SK-N-SH (cell line): ENCODE measurements at regions not wholly inside any gene's neighbourhood (a gene's known extent, or its start where the extent isn't known, plus 50 kb on each side); places are given as distances from the start of the nearest gene placed in this dataset.

Experiments used
- CTCF ChIA-PET: fragments of 300-600, 350-600 bp; formaldehyde crosslinking; extraction: SDS; loops from one replicate; lab custom pipeline; 2021; lab: Yijun Ruan, JAX
- POLR2A ChIA-PET: fragments of 350-600 bp; sonication (Branson Sonifier 250); formaldehyde crosslinking; extraction: SDS; loops from one replicate; lab custom pipeline; 2020; ENCODE audit warnings: antibody characterized with exemption, inconsistent platforms; lab: Yijun Ruan, JAX
- DNase-seq: peaks from one replicate; pipeline ENCODE4 v3.0.0; 2012
- H2AFZ ChIP-seq: fragments of 200-600 bp; sonication (generic); 2 replicates; pipeline ENCODE4 v1.8.1; 2016; ENCODE audit warnings: antibody characterized with exemption, mild to moderate bottlenecking, low read depth
- H3F3A ChIP-seq: fragments of 200-600 bp; sonication (generic); replicated peaks from 2 replicates; pipeline ENCODE3; 2016; ENCODE audit warnings: antibody characterized with exemption, mild to moderate bottlenecking; ENCODE audit not compliant: insufficient read depth
- H3K27ac ChIP-seq, 2 experiments: fragments of 200-500 bp in 1 of 2; fragments of 200-600 bp in 1 of 2; sonication (Bioruptor generic) in 1 of 2; sonication (generic), shearing (Covaris generic) in 1 of 2; 2 replicates each; pipeline versions ENCODE4 v1.5.1 to v1.6.1; 2014 to 2016; ENCODE audit warnings: low read depth in 2 of 2, inconsistent platforms in 1 of 2, low read length in 1 of 2, mild to moderate bottlenecking in 1 of 2, mixed read lengths in 1 of 2
- H3K27me3 ChIP-seq: fragments of 200-600 bp; sonication (generic), shearing (Covaris generic); 2 replicates; pipeline ENCODE4 v1.6.1; 2016; ENCODE audit warnings: mixed run types; ENCODE audit not compliant: insufficient read depth
- H3K36me3 ChIP-seq, 2 experiments: fragments of 200-500 bp in 1 of 2; fragments of 200-600 bp in 1 of 2; sonication (Bioruptor generic) in 1 of 2; sonication (generic) in 1 of 2; replicated peaks in 1 of 2; 2 replicates each; pipeline versions ENCODE3 to v1.5.1; 2014 to 2016; ENCODE audit warnings: low read length in 1 of 2, mild to moderate bottlenecking in 1 of 2; ENCODE audit not compliant: insufficient read depth in 2 of 2, control insufficient read depth in 1 of 2
- H3K4me1 ChIP-seq, 2 experiments: fragments of 200-500 bp in 1 of 2; fragments of 200-600 bp in 1 of 2; sonication (Bioruptor generic) in 1 of 2; sonication (generic), shearing (Covaris generic) in 1 of 2; 2 replicates each; pipeline versions ENCODE4 v1.5.1 to v1.6.1; 2014 to 2016; ENCODE audit warnings: low read depth in 1 of 2, low read length in 1 of 2, mixed run types in 1 of 2; ENCODE audit not compliant: insufficient read depth in 2 of 2, control insufficient read depth in 1 of 2
- H3K4me2 ChIP-seq: fragments of 200-600 bp; sonication (generic), shearing (Covaris generic); 2 replicates; pipeline ENCODE4 v1.6.1; 2017; ENCODE audit warnings: mixed run types
- H3K4me3 ChIP-seq, 2 experiments: fragments of 200-500 bp in 1 of 2; fragments of 200-600 bp in 1 of 2; sonication (Bioruptor generic) in 1 of 2; sonication (generic), shearing (Covaris generic) in 1 of 2; 2 replicates each; pipeline versions ENCODE4 v1.5.1 to v1.8.1; 2014 to 2016; ENCODE audit warnings: low read depth in 2 of 2, inconsistent platforms in 1 of 2, low read length in 1 of 2, mild to moderate bottlenecking in 1 of 2, mixed read lengths in 1 of 2, moderate library complexity in 1 of 2
- H3K79me2 ChIP-seq: fragments of 200-600 bp; sonication (generic); 2 replicates; pipeline ENCODE4 v1.8.1; 2017; ENCODE audit warnings: mild to moderate bottlenecking; ENCODE audit not compliant: insufficient read depth
- H3K9ac ChIP-seq: fragments of 200-600 bp; sonication (generic); 2 replicates; pipeline ENCODE4 v1.6.1; 2017; ENCODE audit warnings: mixed run types
- H3K9me2 ChIP-seq: fragments of 200-600 bp; sonication (generic); 2 replicates; pipeline ENCODE4 v1.6.1; 2017; ENCODE audit warnings: mixed run types
- H3K9me3 ChIP-seq: fragments of 200-600 bp; sonication (generic); 2 replicates; pipeline ENCODE4 v1.6.1; 2017; ENCODE audit warnings: mixed run types, mild to moderate bottlenecking, moderate library complexity
- H4K20me1 ChIP-seq: fragments of 200-600 bp; sonication (generic); 2 replicates; pipeline ENCODE4 v1.6.1; 2017; ENCODE audit warnings: mild to moderate bottlenecking, mixed run types; ENCODE audit not compliant: insufficient read depth
- ELF1 ChIP-seq: IDR thresholded peaks from 2 replicates; pipeline ENCODE4 v1.4.0; 2012
- FOXM1 ChIP-seq: IDR thresholded peaks from 2 replicates; pipeline ENCODE4 v1.4.0; 2012; ENCODE audit warnings: low read depth, mild to moderate bottlenecking
- GABPA ChIP-seq: IDR thresholded peaks from 2 replicates; pipeline ENCODE4 v1.4.0; 2012; ENCODE audit warnings: low read depth, mild to moderate bottlenecking
- JUND ChIP-seq: IDR thresholded peaks from 2 replicates; pipeline ENCODE4 v1.4.0; 2012
- MEF2A ChIP-seq: IDR thresholded peaks from 2 replicates; pipeline ENCODE4 v1.4.0; 2012; ENCODE audit warnings: low read depth, borderline replicate concordance
- NFIC ChIP-seq: IDR thresholded peaks from 2 replicates; pipeline ENCODE4 v1.4.0; 2012; ENCODE audit warnings: borderline replicate concordance
- RAD21 ChIP-seq: IDR thresholded peaks from 2 replicates; pipeline ENCODE4 v1.6.1; 2012; ENCODE audit warnings: mild to moderate bottlenecking, low read length
- REST ChIP-seq: IDR thresholded peaks from 2 replicates; pipeline ENCODE4 v1.6.1; 2012; ENCODE audit warnings: mild to moderate bottlenecking, low read depth, low read length, moderate library complexity
- RFX5 ChIP-seq: IDR thresholded peaks from 2 replicates; pipeline ENCODE4 v1.6.1; 2012; ENCODE audit warnings: mild to moderate bottlenecking, improper control_type of control experiment, low read length
- TAF1 ChIP-seq: IDR thresholded peaks from 2 replicates; pipeline ENCODE4 v1.6.1; 2012; ENCODE audit warnings: low read depth, mild to moderate bottlenecking, low read length, moderate library complexity, borderline replicate concordance
- YY1 ChIP-seq: IDR thresholded peaks from 2 replicates; pipeline ENCODE4 v1.4.0; 2012; ENCODE audit warnings: low read depth, mild to moderate bottlenecking
- WGBS: methylation state at CpG from one replicate; pipeline ENCODE4 v1.1.6; 2017; ENCODE audit warnings: low lambda C conversion rate; 5-methylcytosine and 5-hydroxymethylcytosine counted together
- TF ChIP-seq, protein P1 (sequence below): fragments of 150-350 bp; IDR thresholded peaks from 2 replicates; pipeline ENCODE4 v1.6.1; 2016; ENCODE audit warnings: mild to moderate bottlenecking, low read depth, low read length
- TF ChIP-seq, protein P2 (sequence below): fragments of 150-350 bp; IDR thresholded peaks from 2 replicates; pipeline ENCODE4 v1.6.1; 2017; ENCODE audit warnings: antibody characterized with exemption, low read length, low read depth, borderline replicate concordance

- Histone ChIP-seq H3K27ac (no peak overlapping the region), H3K9me3 (no peaks in the 10 kb centered on the region), H3F3A (no peaks in the 10 kb centered on the region), H3K79me2 (no peaks in the 10 kb centered on the region), H3K4me2 (no peak overlapping the region), H3K27me3 (no peaks in the 10 kb centered on the region), H2AFZ (no peak overlapping the region), H4K20me1 (no peaks in the 10 kb centered on the region), H3K9me2 (no peaks in the 10 kb centered on the region), H3K4me1 (no peaks in the 10 kb centered on the region; a peak in 1 of 4 replicates), H3K4me3 (no peak overlapping the region), H3K36me3 (no peaks in the 10 kb centered on the region), H3K9ac (no peak overlapping the region)
- WGBS = 65% methylated on average over 10 of the region's 10 CpGs
- CTCF ChIA-PET = interaction anchor here (1.0 kb wide), 1 partner anchor 85 kb away, joined by 3 read pairs; no protein-coding TSS in a partner anchor
- DNase-seq = no peak
- POLR2A ChIA-PET = no interaction called here
- TF ChIP-seq RAD21 (no peak), TAF1 (no peak), GABPA (no peak), REST (no peak), NFIC (no peak), ELF1 (no peak), FOXM1 (no peak), YY1 (no peak), JUND (no peak), MEF2A (no peak), RFX5 (no peak)
- TF ChIP-seq, protein P1, sequence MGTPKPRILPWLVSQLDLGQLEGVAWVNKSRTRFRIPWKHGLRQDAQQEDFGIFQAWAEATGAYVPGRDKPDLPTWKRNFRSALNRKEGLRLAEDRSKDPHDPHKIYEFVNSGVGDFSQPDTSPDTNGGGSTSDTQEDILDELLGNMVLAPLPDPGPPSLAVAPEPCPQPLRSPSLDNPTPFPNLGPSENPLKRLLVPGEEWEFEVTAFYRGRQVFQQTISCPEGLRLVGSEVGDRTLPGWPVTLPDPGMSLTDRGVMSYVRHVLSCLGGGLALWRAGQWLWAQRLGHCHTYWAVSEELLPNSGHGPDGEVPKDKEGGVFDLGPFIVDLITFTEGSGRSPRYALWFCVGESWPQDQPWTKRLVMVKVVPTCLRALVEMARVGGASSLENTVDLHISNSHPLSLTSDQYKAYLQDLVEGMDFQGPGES = no peak
- TF ChIP-seq, protein P2, sequence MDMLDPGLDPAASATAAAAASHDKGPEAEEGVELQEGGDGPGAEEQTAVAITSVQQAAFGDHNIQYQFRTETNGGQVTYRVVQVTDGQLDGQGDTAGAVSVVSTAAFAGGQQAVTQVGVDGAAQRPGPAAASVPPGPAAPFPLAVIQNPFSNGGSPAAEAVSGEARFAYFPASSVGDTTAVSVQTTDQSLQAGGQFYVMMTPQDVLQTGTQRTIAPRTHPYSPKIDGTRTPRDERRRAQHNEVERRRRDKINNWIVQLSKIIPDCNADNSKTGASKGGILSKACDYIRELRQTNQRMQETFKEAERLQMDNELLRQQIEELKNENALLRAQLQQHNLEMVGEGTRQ = no peak
These were observed 340.8 kb downstream of the KLF5 start for GRCh38 chr13:73399347-73400216.
